ENCODE measurements at regions not wholly inside any gene's neighbourhood (a gene's known extent, or its start where the extent isn't known, plus 50 kb on each side); places are given as distances from the start of the nearest gene placed in this dataset.
"Not testable (repeated sequence)": the region's sequence is repeated elsewhere in the genome, so short reads cannot be mapped to it uniquely, and the experiment has no call there.

GRCh38 chr14:28398506-28398905, 368.1 kb upstream of the FOXG1 start:
- Histone ChIP-seq H2AFZ (ENCODE audit: low read length) (no peak overlapping the region), H3K23ac (ENCODE audit: low read depth, low read length, poor library complexity) (no peak overlapping the region), H3K9me3 (replicated peaks in 1 of 2; ENCODE audit: control insufficient read depth in 2 of 2, insufficient read depth in 1 of 2, low read depth in 1 of 2, low read length in 2 of 2) (no peaks in the 10 kb centered on the region), H3K27ac (replicated peaks; ENCODE audit: low read length) (no peak overlapping the region), H4K91ac (ENCODE audit: low read depth, low read length, poor library complexity) (no peak overlapping the region), H2BK120ac (ENCODE audit: low read depth, low read length) (no peak overlapping the region), H3K18ac (ENCODE audit: low read length) (no peak overlapping the region), H3K4me2 (ENCODE audit: insufficient read depth, low read length, poor library complexity, severe bottlenecking) (no peak overlapping the region), H3K4ac (ENCODE audit: low read length) (no peak overlapping the region), H3K4me1 (ENCODE audit: control insufficient read depth in 2 of 2, insufficient read depth in 1 of 2, low read depth in 1 of 2, low read length in 2 of 2) (no peaks in the 10 kb centered on the region), H4K8ac (ENCODE audit: low read depth, low read length) (no peak overlapping the region), H3K27me3 (ENCODE audit: control insufficient read depth in 3 of 3, insufficient read depth in 3 of 3, low read depth in 1 of 3, low read length in 3 of 3) (no peaks in the 10 kb centered on the region), H3K14ac (ENCODE audit: low read length) (no peak overlapping the region), H2BK15ac (ENCODE audit: low read length) (no peak overlapping the region), H2BK12ac (ENCODE audit: low read length) (no peak overlapping the region), H3K79me1 (ENCODE audit: low read depth, low read length) (no peaks in the 10 kb centered on the region), H3K4me3 (ENCODE audit: low read length in 2 of 2) (no peak overlapping the region), H2BK5ac (ENCODE audit: low read length) (no peak overlapping the region), H2AK5ac (ENCODE audit: low read depth, low read length) (no peak overlapping the region), H3K36me3 (replicated peaks in 1 of 2; ENCODE audit: control insufficient read depth in 2 of 2, insufficient read depth in 2 of 2, low read length in 2 of 2) (no peaks in the 10 kb centered on the region), H3K9ac (ENCODE audit: low read depth, low read length, poor library complexity) (no peak overlapping the region)
- DNase-seq (ENCODE audit: low spot score): no peak
- WGBS, 2 donors (ENCODE audit: extremely low coverage in 2 of 2, insufficient read length in 2 of 2, insufficient replicate concordance in 1 of 2): no CpG with 5 or more reads among the region's 2 CpGs

- not testable (repeated sequence) for H3K36me3 ChIP-seq (replicated peaks in 1 of 2; ENCODE audit: control insufficient read depth in 2 of 2, insufficient read depth in 2 of 2, low read length in 2 of 2); H2AK5ac ChIP-seq (ENCODE audit: low read depth, low read length); H2BK5ac ChIP-seq (ENCODE audit: low read length); H2BK12ac ChIP-seq (ENCODE audit: low read length); H4K91ac ChIP-seq (ENCODE audit: low read depth, low read length, poor library complexity); H3K4ac ChIP-seq (ENCODE audit: low read length); H2BK15ac ChIP-seq (ENCODE audit: low read length); H3K27me3 ChIP-seq (ENCODE audit: control insufficient read depth in 3 of 3, insufficient read depth in 3 of 3, low read depth in 1 of 3, low read length in 3 of 3); H3K9me3 ChIP-seq (replicated peaks in 1 of 2; ENCODE audit: control insufficient read depth in 2 of 2, insufficient read depth in 1 of 2, low read depth in 1 of 2, low read length in 2 of 2); H3K14ac ChIP-seq (ENCODE audit: low read length); H3K27ac ChIP-seq (replicated peaks; ENCODE audit: low read length); H4K8ac ChIP-seq (ENCODE audit: low read depth, low read length); H2BK120ac ChIP-seq (ENCODE audit: low read depth, low read length); H3K18ac ChIP-seq (ENCODE audit: low read length); H2AFZ ChIP-seq (ENCODE audit: low read length); H3K4me1 ChIP-seq (ENCODE audit: control insufficient read depth in 2 of 2, insufficient read depth in 1 of 2, low read depth in 1 of 2, low read length in 2 of 2); H3K4me2 ChIP-seq (ENCODE audit: insufficient read depth, low read length, poor library complexity, severe bottlenecking); H3K4me3 ChIP-seq (ENCODE audit: low read length in 2 of 2); H3K23ac ChIP-seq (ENCODE audit: low read depth, low read length, poor library complexity); H3K9ac ChIP-seq (ENCODE audit: low read depth, low read length, poor library complexity); H3K79me1 ChIP-seq (ENCODE audit: low read depth, low read length); DNase-seq (ENCODE audit: low spot score)
- no CpG with 5 or more reads among the region's 4 CpGs for WGBS, 2 donors (ENCODE audit: extremely low coverage in 2 of 2, insufficient read length in 2 of 2, insufficient replicate concordance in 1 of 2)
Measured at GRCh38 chr14:28401705-28402104, 364.9 kb upstream of the FOXG1 start.

- WGBS, 2 donors (ENCODE audit: extremely low coverage in 2 of 2, insufficient read length in 2 of 2, insufficient replicate concordance in 1 of 2): no CpG with 5 or more reads among the region's 2 CpGs
- no peaks in the 10 kb centered on the region for H3K27me3 ChIP-seq (ENCODE audit: control insufficient read depth in 3 of 3, insufficient read depth in 3 of 3, low read depth in 1 of 3, low read length in 3 of 3)
Measured at GRCh38 chr14:28406196-28406595, 360.4 kb upstream of the FOXG1 start.

DNA sequence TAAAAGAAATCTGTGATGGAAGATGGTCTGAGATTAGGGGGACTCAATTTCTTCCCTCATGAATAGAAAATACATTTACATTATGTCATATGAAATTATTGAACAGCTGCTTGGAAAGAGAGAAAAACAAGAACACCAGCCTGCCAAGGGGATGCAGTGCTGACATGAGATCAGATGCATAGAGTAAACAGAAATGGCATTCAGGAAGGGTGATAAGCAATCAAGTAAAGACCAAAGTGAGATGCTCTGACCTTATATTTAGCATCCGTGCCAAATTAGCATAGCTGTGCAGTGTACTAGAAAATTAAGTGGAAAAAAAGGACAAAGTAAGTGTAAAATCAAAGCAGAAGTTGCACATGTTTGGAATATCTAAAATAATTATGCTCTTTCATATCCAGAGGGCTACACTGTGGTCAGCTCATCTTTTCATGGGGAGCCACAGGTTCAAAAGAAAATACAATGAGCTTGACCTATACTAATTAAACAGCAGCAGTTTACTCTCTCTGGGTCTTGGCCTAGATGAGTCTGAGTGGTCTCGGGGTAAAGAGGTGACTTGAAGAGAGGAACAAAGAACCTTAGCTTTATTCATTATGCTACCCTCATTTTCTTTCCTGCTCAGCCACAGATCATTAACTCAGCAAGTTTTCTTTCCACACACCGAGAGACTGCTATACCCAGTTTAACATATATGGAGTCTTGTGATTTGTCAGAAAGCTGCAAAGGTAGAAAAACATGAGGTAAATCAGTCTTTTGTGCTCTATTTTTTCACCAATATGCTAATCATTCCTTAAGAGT, 359.4 kb upstream of the FOXG1 start:
- no CpG with 5 or more reads among the region's 3 CpGs for WGBS, 2 donors (ENCODE audit: extremely low coverage in 2 of 2, insufficient read length in 2 of 2, insufficient replicate concordance in 1 of 2)

More at GRCh38 chr14:28406196-28406595, 360.4 kb upstream of the FOXG1 start:
- H3K4me2 ChIP-seq (ENCODE audit: insufficient read depth, low read length, poor library complexity, severe bottlenecking): no peak overlapping the region
- no peak overlapping the region for H3K23ac ChIP-seq (ENCODE audit: low read depth, low read length, poor library complexity)
- H2BK5ac ChIP-seq (ENCODE audit: low read length): no peak overlapping the region
- no peak overlapping the region for H4K91ac ChIP-seq (ENCODE audit: low read depth, low read length, poor library complexity)
- H3K36me3 ChIP-seq (replicated peaks in 1 of 2; ENCODE audit: control insufficient read depth in 2 of 2, insufficient read depth in 2 of 2, low read length in 2 of 2): no peaks in the 10 kb centered on the region
- no peak overlapping the region for H4K8ac ChIP-seq (ENCODE audit: low read depth, low read length)
- no peak overlapping the region for H3K27ac ChIP-seq (replicated peaks; ENCODE audit: low read length)
- no peak overlapping the region for H3K14ac ChIP-seq (ENCODE audit: low read length)
- no peaks in the 10 kb centered on the region for H3K4me1 ChIP-seq (ENCODE audit: control insufficient read depth in 2 of 2, insufficient read depth in 1 of 2, low read depth in 1 of 2, low read length in 2 of 2)
- no peak overlapping the region for H3K9ac ChIP-seq (ENCODE audit: low read depth, low read length, poor library complexity)
- H3K18ac ChIP-seq (ENCODE audit: low read length): no peak overlapping the region
- no peak overlapping the region for H2AK5ac ChIP-seq (ENCODE audit: low read depth, low read length)
- no peak overlapping the region for H2BK15ac ChIP-seq (ENCODE audit: low read length)
- no peak overlapping the region for H2AFZ ChIP-seq (ENCODE audit: low read length)
- no peak overlapping the region for H3K4me3 ChIP-seq (ENCODE audit: low read length in 2 of 2)
- no peaks in the 10 kb centered on the region for H3K9me3 ChIP-seq (replicated peaks in 1 of 2; ENCODE audit: control insufficient read depth in 2 of 2, insufficient read depth in 1 of 2, low read depth in 1 of 2, low read length in 2 of 2)
- H3K4ac ChIP-seq (ENCODE audit: low read length): no peak overlapping the region
- H2BK120ac ChIP-seq (ENCODE audit: low read depth, low read length): no peak overlapping the region
- no peak for DNase-seq (ENCODE audit: low spot score)
- H2BK12ac ChIP-seq (ENCODE audit: low read length): no peak overlapping the region
- H3K79me1 ChIP-seq (ENCODE audit: low read depth, low read length): no peaks in the 10 kb centered on the region

More for the DNA sequence above, 359.4 kb upstream of the FOXG1 start:
- H3K4me3 ChIP-seq (ENCODE audit: low read length in 2 of 2): no peak overlapping the region
- H3K9me3 ChIP-seq (replicated peaks in 1 of 2; ENCODE audit: control insufficient read depth in 2 of 2, insufficient read depth in 1 of 2, low read depth in 1 of 2, low read length in 2 of 2): no peaks in the 10 kb centered on the region
- H4K91ac ChIP-seq (ENCODE audit: low read depth, low read length, poor library complexity): no peak overlapping the region
- H3K14ac ChIP-seq (ENCODE audit: low read length): no peak overlapping the region
- no peaks in the 10 kb centered on the region for H3K4me1 ChIP-seq (ENCODE audit: control insufficient read depth in 2 of 2, insufficient read depth in 1 of 2, low read depth in 1 of 2, low read length in 2 of 2)
- H2BK12ac ChIP-seq (ENCODE audit: low read length): no peak overlapping the region
- no peak overlapping the region for H3K23ac ChIP-seq (ENCODE audit: low read depth, low read length, poor library complexity)
- H3K36me3 ChIP-seq (replicated peaks in 1 of 2; ENCODE audit: control insufficient read depth in 2 of 2, insufficient read depth in 2 of 2, low read length in 2 of 2): no peaks in the 10 kb centered on the region
- no peak for DNase-seq (ENCODE audit: low spot score)
- no peak overlapping the region for H2AK5ac ChIP-seq (ENCODE audit: low read depth, low read length)
- H3K4me2 ChIP-seq (ENCODE audit: insufficient read depth, low read length, poor library complexity, severe bottlenecking): no peak overlapping the region
- H3K27ac ChIP-seq (replicated peaks; ENCODE audit: low read length): no peak overlapping the region
- H3K27me3 ChIP-seq (ENCODE audit: control insufficient read depth in 3 of 3, insufficient read depth in 3 of 3, low read depth in 1 of 3, low read length in 3 of 3): no peaks in the 10 kb centered on the region
- H2BK15ac ChIP-seq (ENCODE audit: low read length): no peak overlapping the region
- H2AFZ ChIP-seq (ENCODE audit: low read length): no peak overlapping the region
- no peak overlapping the region for H3K4ac ChIP-seq (ENCODE audit: low read length)
- H3K9ac ChIP-seq (ENCODE audit: low read depth, low read length, poor library complexity): no peak overlapping the region
- no peak overlapping the region for H2BK5ac ChIP-seq (ENCODE audit: low read length)
- no peak overlapping the region for H2BK120ac ChIP-seq (ENCODE audit: low read depth, low read length)
- H3K18ac ChIP-seq (ENCODE audit: low read length): no peak overlapping the region
- H3K79me1 ChIP-seq (ENCODE audit: low read depth, low read length): no peaks in the 10 kb centered on the region
- H4K8ac ChIP-seq (ENCODE audit: low read depth, low read length): no peak overlapping the region

Measured in neuronal stem cell (in vitro differentiated cells).